ENCODE measurements at regions not wholly inside any gene's neighbourhood (a gene's known extent, or its start where the extent isn't known, plus 50 kb on each side); places are given as distances from the start of the nearest gene placed in this dataset.

DNA sequence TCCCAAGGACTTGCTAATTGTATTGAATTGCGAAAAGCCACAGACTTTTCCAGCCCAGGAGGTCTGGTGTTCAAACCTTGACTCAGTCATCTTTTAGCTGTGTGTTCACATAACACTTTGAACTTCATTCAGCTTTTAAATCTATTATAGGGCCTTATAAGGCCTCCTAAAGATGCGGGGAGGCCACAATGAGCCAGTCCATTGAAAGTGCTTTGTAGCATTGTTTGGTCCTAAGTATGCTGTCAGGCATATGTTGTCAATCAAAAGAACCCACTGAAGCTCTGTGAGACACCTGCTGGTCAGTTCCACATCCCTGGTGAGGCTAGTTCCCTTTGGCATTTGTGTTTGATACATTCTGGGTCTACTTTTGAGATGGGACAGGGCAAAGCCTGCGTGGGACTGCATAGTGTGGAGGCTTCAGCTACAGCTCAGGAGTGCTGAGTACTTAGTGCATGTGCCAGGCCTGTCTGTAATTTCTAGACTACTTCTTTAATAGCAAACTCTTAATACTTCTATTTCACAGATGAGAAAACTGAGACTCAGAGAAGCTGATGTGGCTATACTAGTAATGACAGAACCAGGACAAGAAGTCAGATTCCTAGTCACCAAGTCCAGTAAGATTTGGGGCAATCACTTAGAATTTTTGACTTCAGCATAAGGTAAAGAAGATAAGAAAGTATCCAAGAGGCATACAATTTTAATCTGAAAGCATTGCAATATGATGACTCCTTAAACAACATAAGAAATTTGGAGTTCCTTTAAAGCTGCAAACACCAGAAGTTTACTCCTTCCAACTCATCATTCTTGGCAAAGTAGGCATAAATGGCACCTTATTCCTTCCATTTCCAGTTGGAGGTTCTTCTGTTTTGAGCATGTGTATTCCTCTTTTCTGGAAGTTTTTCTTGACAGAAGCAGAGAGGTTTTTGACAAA lies 213.0 kb downstream of the PDCD6IP start:
- DNase-seq (ENCODE audit: low read depth in 2 of 2), result no peak

DNA sequence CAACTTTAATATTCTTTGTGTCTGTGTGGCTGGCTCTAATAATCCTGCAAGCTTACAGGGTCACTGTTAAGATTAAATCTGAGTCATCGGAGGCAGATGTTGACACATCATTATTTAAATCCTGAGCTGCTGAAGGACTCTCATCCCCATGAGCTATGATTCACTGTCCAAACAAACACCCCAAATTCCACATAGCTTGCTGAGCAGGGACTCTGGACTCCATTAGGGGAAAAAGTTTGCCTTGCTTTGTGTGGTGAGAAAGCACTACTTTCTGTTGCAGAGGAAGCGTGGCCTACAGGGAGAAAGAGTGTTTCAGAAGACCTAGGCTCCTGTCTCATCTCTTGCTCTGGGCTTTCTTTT lies 213.7 kb downstream of the PDCD6IP start:
- DNase-seq (ENCODE audit: low read depth in 2 of 2), result no peak

DNA sequence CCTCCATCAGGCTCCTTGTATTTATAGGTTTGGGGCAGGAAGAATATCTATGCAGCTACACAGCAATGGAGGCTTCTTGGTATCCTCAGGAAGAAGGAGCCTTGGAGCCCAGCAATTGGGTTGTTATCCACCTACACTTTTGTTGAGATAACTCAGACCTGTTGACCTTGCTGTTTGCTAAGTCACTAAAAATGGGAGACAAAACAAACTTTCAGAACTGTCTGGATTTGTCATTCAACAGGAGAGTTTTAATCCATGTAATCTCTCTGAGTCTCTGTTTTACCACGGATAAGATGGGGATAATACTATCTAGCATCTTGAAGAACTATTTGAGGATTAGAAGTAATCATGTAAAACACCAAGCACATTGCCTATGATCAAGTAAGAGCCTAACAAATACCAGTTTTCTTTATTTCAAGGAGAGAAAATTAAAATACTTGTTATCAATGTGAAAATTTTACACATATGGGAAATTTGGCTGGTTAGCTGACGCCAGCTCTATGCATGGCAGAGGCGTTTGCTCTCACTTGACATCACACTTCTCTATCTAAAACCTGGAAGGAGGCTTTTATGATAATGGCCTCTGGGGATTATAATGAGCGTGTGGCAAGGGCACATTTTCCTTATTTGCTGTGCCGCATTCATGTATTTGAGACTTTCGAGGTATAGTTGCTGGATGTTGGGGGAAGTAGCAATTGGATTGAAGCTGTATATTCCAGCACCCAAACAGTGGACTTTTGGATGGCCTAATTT lies 215.6 kb downstream of the PDCD6IP start:
- DNase-seq (ENCODE audit: low read depth in 2 of 2), result no peak

DNA sequence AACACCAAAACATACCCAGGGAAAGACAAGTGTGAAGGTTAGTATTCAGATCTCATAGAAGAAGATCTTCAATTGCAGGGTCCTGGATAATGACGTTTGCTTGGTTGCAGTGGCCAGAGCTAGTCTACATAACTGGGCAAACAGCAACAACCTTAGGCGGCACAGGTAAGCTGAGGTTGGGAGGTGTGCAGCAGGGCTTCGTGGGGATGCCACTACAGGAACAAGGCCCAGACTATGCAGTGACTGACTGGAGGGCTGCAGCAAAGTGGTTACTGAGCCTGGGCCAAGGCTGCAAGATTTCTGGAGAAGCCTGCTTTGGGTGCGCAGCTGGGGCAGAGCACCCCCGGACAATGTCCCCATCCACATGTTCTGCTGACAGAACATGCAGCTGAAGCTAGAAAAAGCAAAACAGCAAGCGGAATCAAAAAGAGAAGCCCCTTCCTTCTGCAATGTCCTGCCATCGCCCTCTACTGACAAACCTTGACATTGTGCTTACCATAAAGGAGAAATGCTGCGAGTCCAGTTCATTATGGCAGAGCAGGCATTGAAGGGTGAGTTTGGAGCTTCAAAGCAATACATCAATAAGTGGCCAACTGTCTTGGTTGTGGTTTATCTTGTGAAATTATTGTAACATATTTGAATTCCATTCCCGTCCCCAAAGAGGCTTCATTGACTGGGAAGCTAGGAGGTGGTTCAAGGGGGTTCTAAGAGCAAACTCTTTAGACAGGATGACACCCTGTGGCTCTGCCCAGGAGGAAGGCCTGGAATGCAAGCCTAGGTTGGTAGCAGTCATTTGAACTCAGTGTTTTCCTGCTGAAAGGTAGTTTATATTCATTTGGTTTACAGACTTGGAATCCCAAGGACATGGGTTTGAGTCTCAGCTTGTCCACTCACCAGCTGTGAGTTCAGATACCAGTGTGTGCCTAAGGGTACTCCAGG lies 217.0 kb downstream of the PDCD6IP start:
- peak in 1 of 2 donors; percentile 3 for DNase-seq (ENCODE audit: low read depth in 2 of 2)

DNA sequence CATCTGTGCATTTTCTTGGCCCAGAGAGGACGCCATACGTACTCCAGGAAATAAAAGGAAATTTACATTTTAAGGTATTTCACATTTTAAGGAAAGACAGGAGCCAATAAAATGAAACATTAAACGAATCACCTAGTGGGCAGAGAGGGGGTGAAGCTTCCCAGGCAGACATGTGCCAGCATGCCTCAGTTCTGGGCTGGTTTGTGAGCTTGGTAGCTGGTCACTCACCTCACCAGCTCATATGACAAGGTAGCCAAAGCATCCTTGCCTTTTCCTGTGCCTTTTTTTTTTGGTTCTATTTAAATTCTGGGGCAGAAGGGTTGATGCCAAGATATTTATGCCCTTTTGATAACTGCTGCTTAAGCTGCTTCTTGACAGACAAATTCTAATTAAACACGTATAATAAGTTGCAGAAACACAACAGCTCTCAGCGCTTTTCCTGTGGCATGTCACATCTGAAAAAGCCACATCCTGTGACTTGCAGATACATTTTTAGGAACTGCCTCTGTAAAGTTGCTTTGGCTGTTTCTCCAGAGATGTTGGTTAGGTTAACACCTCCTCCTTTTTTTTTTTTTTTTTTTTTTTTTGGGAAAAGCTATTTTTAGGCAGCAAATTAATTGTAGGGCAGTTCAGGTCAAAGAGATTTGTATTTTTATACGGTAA lies 218.6 kb downstream of the PDCD6IP start:
- no peak for DNase-seq (ENCODE audit: low read depth in 2 of 2)

DNA sequence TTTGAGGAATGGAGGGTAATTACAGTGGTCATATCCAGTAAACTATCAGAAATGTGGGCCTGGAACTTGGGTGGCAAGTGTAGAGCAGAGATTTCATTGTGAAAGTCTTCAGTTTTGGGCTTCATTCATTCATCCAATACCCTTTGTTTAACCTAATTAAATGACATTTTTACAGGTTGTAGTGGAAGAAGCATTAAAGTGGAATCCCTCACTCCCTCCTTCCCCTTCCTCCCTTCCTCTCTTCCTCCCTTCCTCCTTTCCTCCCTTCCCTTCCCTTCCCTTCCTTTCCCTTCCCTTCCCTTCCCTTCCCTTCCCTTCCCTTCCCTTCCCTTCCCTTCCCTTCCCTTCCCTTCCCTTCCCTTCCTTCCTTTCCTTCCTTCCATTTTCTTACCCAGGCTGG lies 219.3 kb downstream of the PDCD6IP start:
- no peak for DNase-seq (ENCODE audit: low read depth in 2 of 2)

DNA sequence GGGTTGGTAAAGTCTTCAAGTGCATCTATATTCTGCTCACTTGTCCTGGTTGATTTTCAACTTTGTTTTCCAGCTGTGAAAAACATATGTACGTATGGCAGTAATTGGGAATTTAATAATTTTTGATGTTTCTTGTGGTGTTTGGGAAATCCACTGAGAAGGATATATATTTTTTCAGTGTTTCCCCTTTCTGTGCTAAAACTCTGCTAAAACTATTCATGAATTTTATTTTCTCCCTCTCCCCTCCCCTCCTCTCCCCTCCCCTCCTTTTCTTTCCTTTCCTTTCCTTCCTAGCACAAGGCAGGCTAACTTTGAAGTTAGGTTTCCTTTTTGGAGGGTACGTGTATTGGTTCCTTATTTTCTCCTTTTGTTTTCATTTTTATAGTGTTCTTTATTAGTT lies 220.7 kb downstream of the PDCD6IP start:
- DNase-seq (ENCODE audit: low read depth in 2 of 2), result no peak

DNA sequence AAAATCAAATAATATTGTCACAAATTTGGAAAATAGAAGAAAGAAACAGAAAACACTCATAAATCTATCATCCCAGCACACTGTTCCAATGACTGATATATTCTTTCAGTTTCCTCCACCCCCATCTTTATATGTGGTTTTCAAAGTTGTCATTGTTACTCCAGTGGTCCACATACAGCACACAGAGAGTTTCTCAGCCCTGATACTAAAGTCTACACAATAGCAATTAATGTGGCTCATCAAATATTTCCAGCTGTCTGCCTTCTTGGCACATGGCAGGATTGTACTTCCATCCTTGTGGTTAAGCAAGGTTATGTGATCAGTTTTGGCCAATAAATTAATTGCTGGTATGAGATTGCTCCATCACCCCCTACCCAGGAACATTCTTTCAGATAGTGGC lies 221.7 kb downstream of the PDCD6IP start:
- DNase-seq (ENCODE audit: low read depth in 2 of 2), result no peak

DNA sequence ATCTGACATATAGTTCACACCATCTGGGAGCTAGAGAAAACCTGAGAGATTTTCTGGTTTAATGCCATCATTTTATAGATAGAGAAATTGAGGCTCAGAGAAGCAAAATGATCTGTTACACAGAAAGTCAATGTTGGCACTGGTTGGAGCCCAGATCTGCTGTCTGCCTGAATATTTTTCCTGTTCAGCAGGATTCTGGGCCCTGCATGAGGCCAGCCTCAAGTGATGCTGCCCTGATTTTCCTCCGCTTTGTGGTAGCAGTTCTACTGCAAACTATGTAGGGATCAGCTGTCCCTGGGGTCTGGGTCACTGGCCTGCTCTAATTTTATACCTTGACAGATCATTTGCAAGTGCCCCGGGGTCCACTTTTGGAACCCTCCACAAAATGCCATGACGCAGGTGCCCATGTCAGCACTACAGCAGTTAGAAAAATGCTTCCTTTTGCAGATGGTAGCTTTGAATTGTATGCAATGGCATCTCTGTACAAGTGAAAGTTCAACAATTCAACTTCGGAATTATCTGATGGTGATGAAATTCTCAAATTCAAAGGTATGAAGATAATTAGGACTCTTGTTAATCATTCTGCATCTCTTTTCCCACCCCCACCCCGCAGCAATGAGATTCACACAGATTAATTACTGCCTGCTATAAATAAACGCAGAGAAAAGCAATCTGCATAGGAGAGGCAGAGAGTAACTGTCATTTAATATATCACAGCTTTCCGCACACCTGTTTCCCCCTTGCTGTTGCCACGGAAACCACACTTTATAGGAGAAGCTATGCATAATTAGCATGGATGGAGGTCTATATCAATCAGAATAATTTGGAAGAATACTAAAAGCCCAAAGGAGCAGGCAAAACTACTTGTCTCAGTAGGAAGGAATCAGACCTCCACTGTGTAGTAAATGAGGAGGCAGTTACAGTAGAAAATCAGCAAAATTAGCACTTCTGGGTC lies 222.6 kb downstream of the PDCD6IP start:
- DNase-seq (ENCODE audit: low read depth in 2 of 2), result no peak

DNA sequence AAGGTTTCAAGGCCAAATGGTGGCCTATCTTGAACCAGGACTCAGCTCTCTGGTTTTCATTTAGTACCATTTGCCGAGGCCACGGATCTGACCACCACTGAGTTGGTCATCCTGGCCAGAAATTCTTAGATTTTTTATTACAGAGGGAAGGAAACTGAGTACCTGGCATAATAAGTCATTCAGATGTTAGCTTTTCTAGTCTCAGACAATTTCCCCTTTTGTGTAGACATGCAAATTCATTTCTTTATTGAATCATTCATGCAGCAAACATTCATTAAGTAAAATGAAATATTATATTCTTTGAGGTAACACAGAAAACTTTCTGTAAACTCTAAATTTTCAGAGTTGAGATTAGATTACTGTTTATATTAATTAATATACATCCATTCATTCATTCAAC lies 223.7 kb downstream of the PDCD6IP start:
- no peak for DNase-seq (ENCODE audit: low read depth in 2 of 2)

DNA sequence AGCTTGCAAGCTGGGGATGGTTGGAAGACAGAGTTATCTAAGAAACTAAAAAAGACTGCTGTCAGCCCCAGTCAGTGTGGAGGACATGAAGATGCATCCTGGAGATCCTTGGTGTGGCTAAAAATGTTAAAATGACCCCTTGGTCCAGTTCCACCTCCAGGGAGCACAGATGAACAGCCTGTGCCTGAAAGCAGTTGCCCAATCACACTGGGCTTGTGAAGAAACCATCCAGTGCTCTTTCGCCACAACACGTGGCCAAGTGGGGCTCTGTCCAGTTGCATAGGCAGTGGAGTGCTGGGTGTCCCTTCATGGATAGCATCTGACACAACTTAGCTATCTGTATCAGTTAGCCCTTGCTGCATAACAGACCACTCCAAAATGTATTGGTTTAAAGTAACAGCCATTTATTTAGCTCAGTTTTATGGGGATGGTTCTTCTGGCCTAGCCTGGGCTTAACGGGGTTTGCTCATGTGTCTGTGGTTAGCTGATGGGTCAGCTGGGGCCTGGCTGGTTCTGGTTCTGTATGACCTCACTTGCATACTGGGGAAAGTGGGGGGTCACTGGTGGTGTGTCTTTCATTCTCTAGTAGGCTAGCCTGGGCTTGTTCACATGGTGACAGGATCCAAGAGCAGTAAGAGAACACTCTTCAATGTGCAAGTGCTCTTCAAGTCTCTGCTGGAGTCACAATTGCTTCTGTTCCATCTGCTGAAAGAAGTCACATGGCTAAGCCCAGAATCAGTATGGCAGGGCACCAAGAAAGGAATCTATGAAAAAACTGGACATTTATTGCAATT lies 226.2 kb downstream of the PDCD6IP start:
- DNase-seq (ENCODE audit: low read depth in 2 of 2), result no peak

DNA sequence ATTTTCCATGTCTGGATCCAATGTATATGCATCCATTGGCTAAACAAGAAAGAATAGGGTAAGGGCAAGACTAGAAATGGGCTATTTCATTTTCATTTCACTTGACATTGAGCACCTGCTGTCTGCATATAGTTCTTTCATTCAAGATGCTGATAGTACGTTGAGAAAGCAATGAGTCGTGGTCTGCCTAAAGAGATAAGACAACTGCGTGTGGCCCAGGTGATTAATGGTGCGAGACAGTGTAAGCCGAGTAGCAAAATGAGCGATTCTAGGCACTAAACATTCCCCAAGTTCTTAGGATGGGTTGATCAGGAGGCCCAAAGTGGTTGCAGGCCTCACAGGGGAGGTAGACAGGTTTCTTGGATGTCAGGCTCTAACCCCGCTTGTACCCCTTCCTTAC lies 235.4 kb downstream of the PDCD6IP start:
- DNase-seq (ENCODE audit: low read depth in 2 of 2), result no peak

DNA sequence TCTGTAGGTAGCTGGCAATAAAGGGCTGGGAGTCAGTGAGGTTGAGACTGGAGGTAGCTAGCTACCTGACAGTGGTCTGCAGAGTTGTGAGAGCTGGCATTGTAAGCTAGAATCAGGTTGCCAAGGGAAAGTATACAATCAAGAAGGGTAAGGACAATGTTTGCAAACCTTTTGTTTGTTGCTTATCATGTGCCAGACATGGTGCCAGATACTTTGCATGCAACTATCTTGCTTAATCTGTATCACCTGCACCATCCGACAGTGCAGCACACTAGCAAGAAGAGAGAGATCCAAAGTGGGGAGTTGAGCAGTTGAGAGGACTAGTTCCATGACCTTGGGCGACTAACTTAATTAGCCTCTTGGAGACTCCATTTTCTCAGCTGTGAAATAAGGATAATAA lies 236.4 kb downstream of the PDCD6IP start:
- DNase-seq (ENCODE audit: low read depth in 2 of 2), result no peak

DNA sequence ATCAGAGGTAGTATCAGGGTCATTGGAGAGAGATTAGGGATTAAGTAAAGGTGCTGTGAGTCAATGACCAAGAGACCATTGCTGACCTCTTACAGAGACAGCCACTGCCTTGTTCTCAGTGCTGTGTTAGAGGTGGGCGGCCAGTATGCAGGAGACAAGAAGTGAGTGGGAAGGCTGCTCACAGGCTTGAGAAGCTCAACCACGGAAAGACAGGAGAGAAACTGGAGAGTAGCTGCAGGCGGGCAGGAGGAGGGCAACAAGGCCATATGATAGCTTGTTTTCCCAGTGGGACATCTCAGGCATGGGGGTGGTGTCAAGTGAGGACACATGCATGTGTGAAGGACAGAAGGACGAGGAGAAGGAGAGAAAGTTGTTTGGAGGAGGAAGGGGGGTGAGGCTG lies 237.3 kb downstream of the PDCD6IP start:
- no peak for DNase-seq (ENCODE audit: low read depth in 2 of 2)

DNA sequence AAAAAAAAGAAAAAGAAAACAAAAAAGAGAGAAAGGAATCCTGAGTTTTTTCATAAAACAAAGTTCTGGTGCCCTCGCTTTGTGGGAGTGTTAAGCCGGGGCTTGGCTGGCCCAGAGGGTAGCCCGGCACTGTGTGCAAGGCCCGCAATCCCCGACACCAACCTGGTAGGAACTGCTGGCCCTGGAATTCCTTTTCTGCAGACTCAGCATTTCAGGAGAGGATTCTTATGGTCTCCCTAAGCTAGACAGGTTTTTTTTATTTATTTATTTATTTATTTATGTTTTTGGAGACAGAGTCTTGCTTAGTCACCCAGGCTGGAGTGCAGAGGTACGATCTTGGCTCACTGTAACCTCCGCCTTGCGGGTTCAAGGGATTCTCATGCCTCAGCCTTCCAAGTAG lies 238.8 kb downstream of the PDCD6IP start:
- no peak for DNase-seq (ENCODE audit: low read depth in 2 of 2)

DNA sequence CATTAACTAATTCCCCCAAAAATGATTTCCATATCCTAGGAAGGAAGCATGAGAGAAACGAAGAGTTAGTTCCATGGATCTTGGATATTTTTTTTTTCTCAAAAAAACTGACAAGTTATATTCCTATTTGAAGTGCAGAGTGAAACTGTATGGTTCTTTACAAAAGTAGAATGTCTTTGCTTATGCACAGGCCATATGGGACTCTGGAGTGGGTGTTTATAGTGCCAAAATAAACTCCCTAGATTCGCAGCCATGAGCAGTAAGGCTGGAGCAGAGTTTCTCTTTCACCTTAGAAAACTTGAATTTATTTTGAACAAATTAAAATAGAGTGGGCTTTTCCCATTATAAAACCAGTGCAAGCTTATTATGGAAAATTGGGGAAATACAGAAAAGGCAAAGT lies 239.7 kb downstream of the PDCD6IP start:
- no peak for DNase-seq (ENCODE audit: low read depth in 2 of 2)

DNA sequence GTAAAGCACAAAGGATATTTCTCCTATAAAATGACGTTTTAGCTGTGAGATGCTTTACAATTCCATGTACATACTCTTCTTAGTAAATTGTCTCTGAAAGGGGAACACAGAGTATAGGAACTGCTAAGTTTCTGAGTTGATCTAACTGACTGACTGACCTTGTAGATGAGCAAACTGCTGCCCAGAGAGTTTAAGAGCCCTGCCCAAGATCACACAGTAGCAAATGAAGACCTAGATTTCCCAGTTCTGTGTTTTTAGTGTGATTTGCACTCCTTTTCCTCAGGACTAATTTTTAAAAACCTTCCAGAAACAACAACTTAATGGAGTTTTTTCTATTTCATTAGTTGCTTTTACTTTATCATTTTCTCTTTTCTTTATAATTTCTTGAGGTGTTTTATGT lies 247.7 kb downstream of the PDCD6IP start:
- no peak for DNase-seq (ENCODE audit: low read depth in 2 of 2)

DNA sequence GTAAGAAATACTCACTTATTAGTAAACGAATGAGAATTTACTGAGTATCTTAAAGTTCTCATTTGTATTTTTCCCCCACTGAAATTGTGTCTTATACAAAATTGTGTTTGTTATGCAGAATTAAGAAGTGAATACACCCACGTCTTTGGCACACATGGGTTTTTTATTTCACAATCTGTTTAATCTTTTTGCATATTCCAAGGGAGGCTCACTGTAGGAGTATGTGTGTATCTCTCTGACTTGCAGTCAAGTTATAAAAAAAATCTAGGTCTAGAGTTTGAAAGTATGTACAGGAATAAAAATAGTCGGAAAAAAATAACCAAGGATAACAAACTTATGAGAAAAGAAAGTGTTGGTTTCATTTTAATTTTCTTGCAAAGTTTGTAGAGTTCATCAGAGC lies 255.2 kb downstream of the PDCD6IP start:
- DNase-seq (ENCODE audit: low read depth in 2 of 2), result no peak

DNA sequence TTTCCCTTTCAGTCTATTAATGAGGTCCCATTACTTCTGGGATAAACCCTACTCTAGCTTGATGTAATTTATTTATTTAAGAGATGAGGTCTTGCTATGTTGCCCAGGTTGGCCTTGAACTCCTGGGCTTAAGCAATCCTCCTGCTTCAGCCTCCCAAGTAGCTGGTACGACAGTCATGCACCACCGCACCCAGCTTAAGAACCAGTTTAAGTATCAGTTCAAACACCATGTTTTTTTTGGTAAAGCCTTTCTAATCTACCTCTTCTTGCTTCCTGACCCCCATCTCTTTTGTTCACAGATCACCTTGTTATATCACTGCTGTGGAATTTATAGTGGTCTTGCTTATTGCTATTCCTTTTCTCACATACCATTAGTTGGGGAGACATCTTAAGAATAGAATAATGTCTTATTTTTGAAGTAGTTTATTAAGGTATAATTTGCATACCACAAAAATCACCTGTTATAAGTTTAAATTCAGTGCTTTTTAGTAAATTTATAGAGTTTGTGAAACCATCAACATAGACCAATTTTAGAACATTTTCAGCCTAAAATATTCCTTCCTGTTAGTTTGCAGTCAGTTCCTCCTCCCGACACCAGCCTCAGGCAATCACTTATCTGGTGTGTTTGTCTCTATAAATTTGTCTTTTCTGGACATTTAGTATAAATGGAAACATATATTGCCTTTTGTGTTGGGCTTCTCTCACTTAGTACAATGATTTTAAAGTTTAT lies 257.9 kb downstream of the PDCD6IP start:
- no peak for DNase-seq (ENCODE audit: low read depth in 2 of 2)
